ENCODE measurements at regions not wholly inside any gene's neighbourhood (a gene's known extent, or its start where the extent isn't known, plus 50 kb on each side); places are given as distances from the start of the nearest gene placed in this dataset.
A peak's percentile ranks its signal among the peaks of the same experiment; 100 is the strongest.
"Not testable (repeated sequence)": the region's sequence is repeated elsewhere in the genome, so short reads cannot be mapped to it uniquely, and the experiment has no call there.

DNA sequence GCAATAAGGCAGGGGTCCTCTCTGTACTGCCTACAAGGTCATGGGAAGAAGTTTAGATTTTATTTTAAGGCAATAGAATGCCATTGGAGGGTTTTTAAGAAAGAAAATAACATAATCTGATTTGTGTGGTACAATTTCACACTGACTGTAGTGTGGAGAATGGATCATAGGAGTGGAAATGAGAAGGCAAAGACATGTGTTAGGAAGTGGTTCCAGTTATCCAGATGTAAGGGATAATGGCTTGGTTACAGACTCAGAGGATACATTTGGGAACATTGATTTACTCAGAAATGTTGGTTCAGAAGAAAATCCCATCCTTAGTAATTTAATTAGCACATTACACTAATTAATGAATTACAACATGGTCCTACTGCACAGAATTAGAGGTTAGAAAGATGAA lies 788.2 kb downstream of the SLITRK5 start:
- H3K27me3 ChIP-seq = no peaks in the 10 kb centered on the region
- DNase-seq = peak in 1 of 2 experiments; percentile 53
- H3K4me1 ChIP-seq = peaks cover 9% of the 10 kb centered on the region; the same call in 1 of the 2 replicates
- H3K36me3 ChIP-seq = no peaks in the 10 kb centered on the region
- no peaks in the 10 kb centered on the region for H3K9me3 ChIP-seq (replicated peaks)
- H3K4me3 ChIP-seq = no peak overlapping the region
- H3K27ac ChIP-seq = peak overlapping the region; percentile 76

DNA sequence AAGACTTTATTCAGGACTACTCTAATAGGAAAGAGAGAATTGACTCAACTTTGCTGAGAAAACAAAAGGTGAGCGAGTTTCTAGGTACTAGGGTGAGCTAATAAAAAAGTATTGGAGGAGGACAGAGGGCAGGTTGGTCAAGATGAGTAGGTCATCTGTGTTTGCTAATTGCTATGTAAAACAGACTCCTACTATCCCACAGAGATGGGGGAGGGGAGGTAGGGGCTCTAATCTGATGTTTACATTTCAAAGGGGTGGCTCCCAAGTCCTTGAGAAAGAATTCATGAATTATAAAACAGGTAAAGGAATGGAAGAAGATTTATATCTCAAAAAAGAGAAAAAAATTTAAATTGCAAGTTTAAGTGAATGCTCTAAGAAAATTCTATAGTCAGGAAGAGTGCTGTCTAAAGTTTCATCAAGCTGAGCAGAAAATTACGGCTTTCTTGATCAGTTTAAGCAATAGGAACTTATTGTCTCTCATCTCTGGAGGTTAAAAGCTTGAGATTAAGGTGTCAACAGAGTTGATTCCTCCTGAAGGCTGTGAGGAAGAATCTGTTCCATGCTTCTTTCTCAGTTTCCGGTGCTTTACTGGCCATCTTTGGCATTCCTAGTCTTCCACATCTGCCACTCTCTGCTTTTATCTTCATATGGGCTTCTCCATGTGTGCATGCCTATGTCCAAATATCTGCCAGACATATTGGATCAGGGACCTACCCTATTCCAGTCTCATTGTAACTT lies 790.3 kb downstream of the SLITRK5 start:
- Histone ChIP-seq H3K4me3 (no peak overlapping the region), H3K27ac (no peak overlapping the region), H3K36me3 (no peaks in the 10 kb centered on the region), H3K27me3 (no peaks in the 10 kb centered on the region), H3K4me1 (peaks cover 9% of the 10 kb centered on the region; the same call in 1 of the 2 replicates), H3K9me3 (replicated peaks) (no peaks in the 10 kb centered on the region)
- no peak for DNase-seq

DNA sequence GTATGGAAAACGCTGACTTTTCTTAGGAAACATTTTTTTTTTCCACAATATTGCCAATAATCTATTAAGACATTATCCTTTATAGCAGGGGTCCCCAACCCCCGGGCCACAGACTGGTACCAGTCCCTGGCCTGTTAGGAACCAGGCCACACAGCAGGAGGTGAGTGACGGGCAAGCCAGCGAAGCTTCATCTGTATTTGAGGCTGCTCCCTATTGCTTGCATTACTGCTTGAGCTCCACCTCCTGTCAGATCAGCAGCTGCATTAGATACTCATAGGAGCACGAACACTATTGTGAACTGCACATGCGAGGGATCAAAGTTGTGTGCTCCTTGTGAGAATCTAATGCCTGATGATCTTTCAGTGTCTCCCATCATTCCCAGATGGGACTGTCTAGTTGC lies 793.7 kb downstream of the SLITRK5 start:
- DNase-seq = peak in 1 of 2 experiments; percentile 11
- Histone ChIP-seq H3K27ac (no peak overlapping the region), H3K4me1 (peaks cover under 1% of the 10 kb centered on the region; the same call in 1 of the 2 replicates), H3K27me3 (no peaks in the 10 kb centered on the region), H3K4me3 (no peak overlapping the region), H3K9me3 (replicated peaks) (no peaks in the 10 kb centered on the region), H3K36me3 (no peaks in the 10 kb centered on the region)

DNA sequence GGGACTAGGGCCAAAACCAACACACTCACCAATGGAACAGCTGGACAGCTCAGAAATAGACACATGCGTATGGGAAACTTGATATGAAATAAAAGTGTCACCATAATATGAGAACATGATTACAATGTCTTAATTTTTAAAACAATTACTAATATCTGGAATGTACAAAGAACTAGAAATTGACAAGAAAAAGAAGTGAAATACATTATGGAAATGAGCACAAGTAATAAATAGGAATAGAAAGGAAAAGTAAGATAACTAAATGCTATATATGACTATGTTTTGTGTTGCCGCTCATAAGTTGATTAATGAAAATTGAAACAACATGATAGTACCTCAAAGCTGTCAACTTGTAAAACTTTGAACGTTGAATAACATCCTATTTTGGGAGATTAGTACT lies 801.1 kb downstream of the SLITRK5 start:
- H3K36me3 ChIP-seq = no peaks in the 10 kb centered on the region
- H3K27me3 ChIP-seq = no peaks in the 10 kb centered on the region
- no peak overlapping the region for H3K4me3 ChIP-seq
- H3K27ac ChIP-seq = no peak overlapping the region
- no peaks in the 10 kb centered on the region for H3K4me1 ChIP-seq
- DNase-seq = no peak
- no peaks in the 10 kb centered on the region for H3K9me3 ChIP-seq (replicated peaks)

GRCh38 chr13:88483202-88483601 lies 812.0 kb downstream of the SLITRK5 start:
- H3K27ac ChIP-seq = no peak overlapping the region
- DNase-seq = no peak
- H3K9me3 ChIP-seq (replicated peaks) = no peaks in the 10 kb centered on the region
- H3K36me3 ChIP-seq = no peaks in the 10 kb centered on the region
- H3K4me3 ChIP-seq = no peak overlapping the region
- H3K4me1 ChIP-seq = no peaks in the 10 kb centered on the region
- no peaks in the 10 kb centered on the region for H3K27me3 ChIP-seq

DNA sequence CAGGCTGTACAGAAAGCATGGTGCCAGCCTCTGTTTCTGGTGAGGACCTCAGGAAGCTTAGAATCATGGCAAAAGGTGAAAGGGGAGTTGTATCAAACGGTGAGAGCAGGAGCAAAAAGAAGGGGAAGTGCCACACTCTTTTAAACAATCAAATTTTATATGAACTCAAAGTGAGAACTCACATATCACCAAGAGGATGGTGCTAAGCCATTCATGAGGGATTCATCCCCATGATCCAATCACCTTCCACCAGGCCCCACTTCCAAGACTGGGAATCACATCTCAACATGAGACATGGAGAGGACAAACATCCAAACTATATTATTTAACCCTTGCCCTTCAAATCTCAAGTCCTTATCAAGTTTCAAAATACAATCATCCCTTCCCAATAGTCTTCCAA lies 836.7 kb downstream of the SLITRK5 start:
- H3K27me3 ChIP-seq = no peaks in the 10 kb centered on the region
- DNase-seq = no peak

GRCh38 chr13:88512993-88513392 lies 841.8 kb downstream of the SLITRK5 start:
- not testable (repeated sequence) for H3K4me3 ChIP-seq; H3K36me3 ChIP-seq; H3K27me3 ChIP-seq; H3K4me1 ChIP-seq; DNase-seq; H3K9me3 ChIP-seq (replicated peaks); H3K27ac ChIP-seq

More for the DNA sequence above, 836.7 kb downstream of the SLITRK5 start:
- no peak overlapping the region for H3K27ac ChIP-seq
- no peak overlapping the region for H3K4me3 ChIP-seq
- H3K36me3 ChIP-seq = no peaks in the 10 kb centered on the region
- no peaks in the 10 kb centered on the region for H3K9me3 ChIP-seq (replicated peaks)
- H3K4me1 ChIP-seq = no peaks in the 10 kb centered on the region

- Histone ChIP-seq H3K27me3 (no peaks in the 10 kb centered on the region), H3K9me3 (replicated peaks) (peaks cover 4% of the 10 kb centered on the region; the same call in 1 of the 2 replicates), H3K4me3 (peak overlapping the region; percentile 52), H3K27ac (peak overlapping the region; percentile 98), H3K36me3 (no peaks in the 10 kb centered on the region), H3K4me1 (no peaks in the 10 kb centered on the region; the same call in 1 of the 2 replicates)
- DNase-seq = peak; percentile 63 to 84
Measured at GRCh38 chr13:88526186-88526852, 855.1 kb downstream of the SLITRK5 start.

DNA sequence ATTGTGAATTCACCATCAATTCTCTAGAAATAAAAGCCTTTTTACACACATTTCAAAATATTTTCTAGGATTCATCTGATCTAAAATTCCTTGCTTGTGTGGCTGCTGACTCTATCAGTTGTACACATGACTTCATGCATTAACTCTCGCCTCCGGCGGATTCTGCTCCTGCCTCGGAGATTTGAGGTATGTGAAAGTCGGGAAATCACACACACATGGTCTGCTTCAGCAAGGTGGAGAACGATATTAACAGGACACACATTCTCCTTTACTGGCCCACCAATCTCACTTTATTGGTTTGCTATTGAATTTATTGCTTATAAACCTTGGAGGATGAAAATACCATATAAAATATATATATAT lies 855.7 kb downstream of the SLITRK5 start:
- Histone ChIP-seq H3K4me3 (peak overlapping the region; percentile 52), H3K4me1 (no peaks in the 10 kb centered on the region; the same call in 1 of the 2 replicates), H3K27ac (peak overlapping the region; percentile 98), H3K36me3 (no peaks in the 10 kb centered on the region), H3K27me3 (no peaks in the 10 kb centered on the region), H3K9me3 (replicated peaks) (peaks cover 4% of the 10 kb centered on the region; the same call in 1 of the 2 replicates)
- DNase-seq = peak; percentile 78 to 85

GRCh38 chr13:88541994-88542393 lies 870.8 kb downstream of the SLITRK5 start:
- H3K9me3 ChIP-seq (replicated peaks) = no peaks in the 10 kb centered on the region
- H3K4me3 ChIP-seq = no peak overlapping the region
- no peaks in the 10 kb centered on the region for H3K4me1 ChIP-seq
- H3K27ac ChIP-seq = no peak overlapping the region
- H3K27me3 ChIP-seq = no peaks in the 10 kb centered on the region; the same call in 1 of the 2 replicates
- no peak for DNase-seq
- no peaks in the 10 kb centered on the region for H3K36me3 ChIP-seq

- H3K9me3 ChIP-seq (replicated peaks) = no peaks in the 10 kb centered on the region
- no peak overlapping the region for H3K27ac ChIP-seq
- H3K4me3 ChIP-seq = no peak overlapping the region
- no peaks in the 10 kb centered on the region for H3K27me3 ChIP-seq
- no peaks in the 10 kb centered on the region for H3K36me3 ChIP-seq
- H3K4me1 ChIP-seq = no peaks in the 10 kb centered on the region
- DNase-seq = no peak
Measured at GRCh38 chr13:88544836-88545235, 873.7 kb downstream of the SLITRK5 start.

DNA sequence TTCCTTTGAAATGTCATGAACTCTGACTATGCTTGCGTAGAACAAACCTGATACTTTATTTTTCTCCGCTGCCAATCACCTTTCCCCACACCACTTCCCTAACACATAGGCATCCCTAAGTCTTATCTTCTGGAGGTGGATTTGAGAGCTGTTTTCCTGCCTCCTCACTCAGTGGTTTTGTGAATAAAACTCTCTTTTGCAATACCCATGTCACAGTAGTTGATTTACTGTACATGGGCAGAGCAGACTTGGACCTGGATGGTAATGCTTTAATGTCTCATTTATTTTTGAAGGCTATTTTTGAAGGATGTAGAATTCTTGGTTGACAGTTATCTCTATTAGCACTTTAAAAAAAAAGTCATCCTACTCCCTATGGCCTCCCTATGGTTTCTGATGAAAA lies 881.8 kb downstream of the SLITRK5 start:
- no peak for DNase-seq
- Histone ChIP-seq H3K9me3 (replicated peaks) (no peaks in the 10 kb centered on the region), H3K27me3 (no peaks in the 10 kb centered on the region), H3K4me1 (no peaks in the 10 kb centered on the region), H3K27ac (no peak overlapping the region), H3K4me3 (no peak overlapping the region), H3K36me3 (no peaks in the 10 kb centered on the region)

DNA sequence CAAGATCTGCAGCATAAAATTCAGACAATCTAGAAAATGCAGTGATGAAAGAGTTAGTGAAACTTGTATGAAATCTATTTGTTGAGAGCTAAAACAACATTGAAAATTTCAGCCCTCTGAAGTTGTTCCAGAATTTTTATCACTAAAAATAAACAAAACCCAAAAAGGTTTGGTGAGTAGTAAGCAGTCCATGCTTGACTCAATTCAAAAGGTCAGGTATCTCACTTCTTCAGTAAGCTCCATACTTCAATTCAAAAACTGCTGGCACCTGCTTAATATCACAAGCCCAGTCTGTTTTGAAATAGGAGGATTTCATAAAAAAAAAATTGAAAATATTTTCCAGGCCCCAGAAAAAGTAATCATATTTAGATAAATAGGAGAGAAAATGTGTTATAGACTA lies 894.4 kb downstream of the SLITRK5 start:
- Histone ChIP-seq H3K4me1 (no peaks in the 10 kb centered on the region), H3K27ac (no peak overlapping the region), H3K4me3 (no peak overlapping the region), H3K36me3 (no peaks in the 10 kb centered on the region), H3K27me3 (no peaks in the 10 kb centered on the region), H3K9me3 (replicated peaks) (no peaks in the 10 kb centered on the region)
- DNase-seq = no peak

GRCh38 chr13:88585861-88586260 lies 914.7 kb downstream of the SLITRK5 start:
- DNase-seq = no peak
- Histone ChIP-seq H3K36me3 (no peaks in the 10 kb centered on the region), H3K27me3 (no peaks in the 10 kb centered on the region), H3K4me3 (no peak overlapping the region), H3K27ac (no peak overlapping the region), H3K9me3 (replicated peaks) (no peaks in the 10 kb centered on the region), H3K4me1 (peaks cover 7% of the 10 kb centered on the region; the same call in 1 of the 2 replicates)

- Histone ChIP-seq H3K4me3 (no peak overlapping the region), H3K36me3 (no peaks in the 10 kb centered on the region), H3K27ac (no peak overlapping the region), H3K9me3 (replicated peaks) (no peaks in the 10 kb centered on the region), H3K4me1 (peaks cover 7% of the 10 kb centered on the region; the same call in 1 of the 2 replicates), H3K27me3 (no peaks in the 10 kb centered on the region)
- no peak for DNase-seq
Measured at GRCh38 chr13:88586263-88586662, 915.1 kb downstream of the SLITRK5 start.
